SH-SY5Y (cell line): ENCODE measurements at regions not wholly inside any gene's neighbourhood (a gene's known extent, or its start where the extent isn't known, plus 50 kb on each side); places are given as distances from the start of the nearest gene placed in this dataset.

ENCODE experiments used
- GATA2 ChIP-seq: IDR thresholded peaks from 2 replicates; pipeline ENCODE4 v1.6.1; 2011; ENCODE audit warnings: mild to moderate bottlenecking, low read depth, low read length
- GATA3 ChIP-seq: IDR thresholded peaks from 2 replicates; pipeline ENCODE4 v1.6.1; 2011; ENCODE audit warnings: low read depth, mild to moderate bottlenecking, low read length, moderate library complexity

GRCh38 chrX:18102006-18102405 is 118.7 kb downstream of the BEND2 start:
- TF ChIP-seq GATA3 (no peak), GATA2 (no peak)

GRCh38 chrX:18101087-18101486 is 119.6 kb downstream of the BEND2 start:
- TF ChIP-seq GATA2 = no peak
- no peak for TF ChIP-seq GATA3

- TF ChIP-seq GATA2 (no peak), GATA3 (no peak)
Measured at GRCh38 chrX:18099745-18100144, 120.9 kb downstream of the BEND2 start.

- TF ChIP-seq GATA2 = no peak
- no peak for TF ChIP-seq GATA3
Measured at GRCh38 chrX:18098763-18099162, 121.9 kb downstream of the BEND2 start.

GRCh38 chrX:18076434-18076833 is 144.3 kb downstream of the BEND2 start:
- TF ChIP-seq GATA3 (no peak), GATA2 (no peak)

GRCh38 chrX:18075603-18076002 is 145.1 kb downstream of the BEND2 start:
- TF ChIP-seq GATA3 (no peak), GATA2 (no peak)

GRCh38 chrX:18065956-18066355 is 154.7 kb downstream of the BEND2 start:
- TF ChIP-seq GATA2 = no peak
- no peak for TF ChIP-seq GATA3

- TF ChIP-seq GATA2 (no peak), GATA3 (no peak)
Measured at GRCh38 chrX:18051690-18052089, 169.0 kb downstream of the BEND2 start.

- TF ChIP-seq GATA2 (no peak), GATA3 (no peak)
Measured at GRCh38 chrX:18047491-18047890, 173.2 kb downstream of the BEND2 start.

- no peak for TF ChIP-seq GATA2
- no peak for TF ChIP-seq GATA3
Measured at GRCh38 chrX:18045436-18045835, 175.2 kb downstream of the BEND2 start.

- TF ChIP-seq GATA2 (no peak), GATA3 (no peak)
Measured at GRCh38 chrX:18042776-18043175, 177.9 kb downstream of the BEND2 start.

- TF ChIP-seq GATA3 = no peak
- TF ChIP-seq GATA2 = no peak
Measured at GRCh38 chrX:18041656-18042055, 179.0 kb downstream of the BEND2 start.

GRCh38 chrX:18039023-18039422 is 177.9 kb upstream of the RAI2 start:
- no peak for TF ChIP-seq GATA3
- no peak for TF ChIP-seq GATA2

- no peak for TF ChIP-seq GATA3
- no peak for TF ChIP-seq GATA2
Measured at GRCh38 chrX:18036394-18036793, 175.3 kb upstream of the RAI2 start.

- TF ChIP-seq GATA3 (no peak), GATA2 (no peak)
Measured at GRCh38 chrX:18034945-18035344, 173.8 kb upstream of the RAI2 start.

- no peak for TF ChIP-seq GATA2
- TF ChIP-seq GATA3 = no peak
Measured at GRCh38 chrX:18034504-18034903, 173.4 kb upstream of the RAI2 start.
